HepG2 (cell line): ENCODE measurements at regions not wholly inside any gene's neighbourhood (a gene's known extent, or its start where the extent isn't known, plus 50 kb on each side); places are given as distances from the start of the nearest gene placed in this dataset.
A peak's percentile ranks its signal among the peaks of the same experiment; 100 is the strongest.

ENCODE experiments used
- ARID2 ChIP-seq: sonication (generic); formaldehyde crosslinking; IDR thresholded peaks from 2 replicates; pipeline ENCODE4 v1.8.1; 2022; ENCODE audit warnings: mild to moderate bottlenecking, missing genetic modification reagents, borderline replicate concordance
- ARID3A ChIP-seq: IDR thresholded peaks from 2 replicates; pipeline ENCODE4 v1.6.1; 2012; ENCODE audit warnings: low read depth, low read length, improper control_type of control experiment
- ATF7-NPFF ChIP-seq: sonication (generic); formaldehyde crosslinking; IDR thresholded peaks from 2 replicates; pipeline ENCODE4 v1.8.1; 2023; ENCODE audit warnings: mild to moderate bottlenecking, low read depth, missing genetic modification reagents, moderate library complexity
- BCL6 ChIP-seq: IDR thresholded peaks from 2 replicates; pipeline ENCODE4 v1.6.1; 2016; ENCODE audit warnings: missing genetic modification reagents, missing compliant biosample characterization
- HBP1 ChIP-seq: IDR thresholded peaks from 2 replicates; pipeline ENCODE4 v1.6.1; 2016; ENCODE audit warnings: low read depth, control low read depth
- HDAC1 ChIP-seq: sonication (generic); formaldehyde crosslinking; IDR thresholded peaks from 2 replicates; pipeline ENCODE4 v1.5.1; 2020; ENCODE audit warnings: mild to moderate bottlenecking, missing genetic modification reagents
- JUND ChIP-seq: sonication (generic); formaldehyde crosslinking; IDR thresholded peaks from 2 replicates; pipeline ENCODE4 v1.8.0; 2022; ENCODE audit warnings: mild to moderate bottlenecking, missing genetic modification reagents
- MAFG ChIP-seq: sonication (generic); formaldehyde crosslinking; IDR thresholded peaks from 2 replicates; pipeline ENCODE4 v1.5.1; 2020; ENCODE audit warnings: mild to moderate bottlenecking, missing genetic modification reagents
- NFE2 ChIP-seq: sonication (generic); formaldehyde crosslinking; IDR thresholded peaks from 2 replicates; pipeline ENCODE4 v1.4.0; 2020; ENCODE audit warnings: missing genetic modification reagents
- NFKB2 ChIP-seq: sonication (generic); formaldehyde crosslinking; IDR thresholded peaks from 2 replicates; pipeline ENCODE4 v1.4.0; 2020; ENCODE audit warnings: missing genetic modification reagents, borderline replicate concordance
- ZNF564 ChIP-seq: sonication (generic); formaldehyde crosslinking; IDR thresholded peaks from 2 replicates; pipeline ENCODE4 v1.8.1; 2023; ENCODE audit warnings: mild to moderate bottlenecking, missing genetic modification reagents
- ZNF629 ChIP-seq: sonication (generic); formaldehyde crosslinking; conservative IDR thresholded peaks from 2 replicates; pipeline ENCODE4 v1.5.0; 2020; ENCODE audit warnings: missing genetic modification reagents
- ZNF670 ChIP-seq: sonication (generic); formaldehyde crosslinking; IDR thresholded peaks from 2 replicates; pipeline ENCODE4 v1.8.0; 2022; ENCODE audit warnings: mild to moderate bottlenecking, missing genetic modification reagents, borderline replicate concordance
- TF ChIP-seq, protein P1 (sequence below): sonication (generic); formaldehyde crosslinking; IDR thresholded peaks from 2 replicates; pipeline ENCODE4 v1.5.0; 2020; ENCODE audit warnings: mild to moderate bottlenecking, missing genetic modification reagents
- TF ChIP-seq, protein P2 (sequence below): sonication (generic); formaldehyde crosslinking; IDR thresholded peaks from 2 replicates; pipeline ENCODE4 v1.5.1; 2020; ENCODE audit warnings: missing genetic modification reagents, mild to moderate bottlenecking, borderline replicate concordance

DNA sequence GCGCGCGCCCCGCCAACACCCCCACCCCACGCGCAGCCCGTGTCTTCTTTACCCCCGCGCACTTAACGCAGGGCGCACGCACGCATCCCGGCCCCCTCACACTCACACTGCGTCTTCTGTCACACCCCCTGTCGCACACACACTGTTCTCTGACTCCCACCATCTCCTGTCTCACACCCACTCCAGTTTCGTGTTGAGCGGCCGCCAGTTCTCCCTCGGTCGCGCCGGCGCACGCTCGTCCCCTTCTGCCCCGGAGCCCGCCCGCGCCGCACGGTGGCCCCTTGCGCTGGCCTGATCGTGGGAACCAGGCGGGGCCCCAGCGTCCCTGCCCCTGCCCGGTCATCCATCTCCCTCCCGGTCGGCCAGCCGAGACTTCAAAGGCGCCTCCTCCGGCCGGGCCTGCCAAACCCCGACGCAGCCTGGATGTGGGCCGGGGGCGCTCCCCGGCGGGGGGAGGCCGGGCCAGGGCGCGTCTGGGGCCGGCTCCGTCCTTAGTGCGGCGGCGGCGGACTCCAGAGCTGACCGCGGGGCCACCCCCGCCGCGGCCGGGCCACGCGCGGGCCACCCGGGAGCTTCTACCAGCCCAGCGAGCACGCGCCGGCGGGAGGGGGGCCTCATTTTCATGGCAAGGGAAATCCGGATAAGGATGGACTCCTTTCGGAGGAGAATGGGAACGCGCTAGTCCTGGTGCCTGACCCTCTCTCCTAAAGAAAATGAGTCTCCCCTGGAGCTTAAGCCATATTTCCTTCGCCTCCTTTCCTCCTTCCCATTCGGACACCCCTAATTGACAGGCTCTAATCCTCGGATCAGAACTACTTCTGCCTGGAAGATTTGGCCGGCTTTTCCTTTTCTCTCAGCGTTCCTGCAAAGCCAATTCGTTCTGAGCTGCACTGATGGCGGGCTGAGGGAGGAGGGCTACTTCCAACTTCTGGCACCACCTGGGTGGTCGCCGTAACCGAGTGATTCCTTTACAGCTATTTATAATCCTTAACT is 82.0 kb upstream of the HMGA2 start (continued):
- TF ChIP-seq, protein P1, sequence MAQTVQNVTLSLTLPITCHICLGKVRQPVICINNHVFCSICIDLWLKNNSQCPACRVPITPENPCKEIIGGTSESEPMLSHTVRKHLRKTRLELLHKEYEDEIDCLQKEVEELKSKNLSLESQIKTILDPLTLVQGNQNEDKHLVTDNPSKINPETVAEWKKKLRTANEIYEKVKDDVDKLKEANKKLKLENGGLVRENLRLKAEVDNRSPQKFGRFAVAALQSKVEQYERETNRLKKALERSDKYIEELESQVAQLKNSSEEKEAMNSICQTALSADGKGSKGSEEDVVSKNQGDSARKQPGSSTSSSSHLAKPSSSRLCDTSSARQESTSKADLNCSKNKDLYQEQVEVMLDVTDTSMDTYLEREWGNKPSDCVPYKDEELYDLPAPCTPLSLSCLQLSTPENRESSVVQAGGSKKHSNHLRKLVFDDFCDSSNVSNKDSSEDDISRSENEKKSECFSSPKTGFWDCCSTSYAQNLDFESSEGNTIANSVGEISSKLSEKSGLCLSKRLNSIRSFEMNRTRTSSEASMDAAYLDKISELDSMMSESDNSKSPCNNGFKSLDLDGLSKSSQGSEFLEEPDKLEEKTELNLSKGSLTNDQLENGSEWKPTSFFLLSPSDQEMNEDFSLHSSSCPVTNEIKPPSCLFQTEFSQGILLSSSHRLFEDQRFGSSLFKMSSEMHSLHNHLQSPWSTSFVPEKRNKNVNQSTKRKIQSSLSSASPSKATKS (CRISPR knock-in tag): no peak
- no peak for TF ChIP-seq ZNF670 (CRISPR knock-in tag)
- no peak for TF ChIP-seq BCL6 (CRISPR knock-in tag)
- TF ChIP-seq, protein P2, sequence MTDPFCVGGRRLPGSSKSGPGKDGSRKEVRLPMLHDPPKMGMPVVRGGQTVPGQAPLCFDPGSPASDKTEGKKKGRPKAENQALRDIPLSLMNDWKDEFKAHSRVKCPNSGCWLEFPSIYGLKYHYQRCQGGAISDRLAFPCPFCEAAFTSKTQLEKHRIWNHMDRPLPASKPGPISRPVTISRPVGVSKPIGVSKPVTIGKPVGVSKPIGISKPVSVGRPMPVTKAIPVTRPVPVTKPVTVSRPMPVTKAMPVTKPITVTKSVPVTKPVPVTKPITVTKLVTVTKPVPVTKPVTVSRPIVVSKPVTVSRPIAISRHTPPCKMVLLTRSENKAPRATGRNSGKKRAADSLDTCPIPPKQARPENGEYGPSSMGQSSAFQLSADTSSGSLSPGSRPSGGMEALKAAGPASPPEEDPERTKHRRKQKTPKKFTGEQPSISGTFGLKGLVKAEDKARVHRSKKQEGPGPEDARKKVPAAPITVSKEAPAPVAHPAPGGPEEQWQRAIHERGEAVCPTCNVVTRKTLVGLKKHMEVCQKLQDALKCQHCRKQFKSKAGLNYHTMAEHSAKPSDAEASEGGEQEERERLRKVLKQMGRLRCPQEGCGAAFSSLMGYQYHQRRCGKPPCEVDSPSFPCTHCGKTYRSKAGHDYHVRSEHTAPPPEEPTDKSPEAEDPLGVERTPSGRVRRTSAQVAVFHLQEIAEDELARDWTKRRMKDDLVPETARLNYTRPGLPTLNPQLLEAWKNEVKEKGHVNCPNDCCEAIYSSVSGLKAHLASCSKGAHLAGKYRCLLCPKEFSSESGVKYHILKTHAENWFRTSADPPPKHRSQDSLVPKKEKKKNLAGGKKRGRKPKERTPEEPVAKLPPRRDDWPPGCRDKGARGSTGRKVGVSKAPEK (CRISPR knock-in tag): no peak
- TF ChIP-seq MAFG (CRISPR knock-in tag): 0 out of 2 replicates have a peak, but pooled peaks have one; percentile 32
- no peak for TF ChIP-seq NFE2 (CRISPR knock-in tag)
- no peak for TF ChIP-seq ARID3A
- peak; percentile 74; the same call in 1 of the 2 replicates for TF ChIP-seq ATF7-NPFF
- no peak; the same call in 1 of the 2 replicates for TF ChIP-seq NFKB2 (CRISPR knock-in tag)
- peak; percentile 54; the same call in 1 of the 2 replicates for TF ChIP-seq HDAC1 (CRISPR knock-in tag)
- TF ChIP-seq ARID2: no peak
- no peak for TF ChIP-seq HBP1 (CRISPR knock-in tag)
- TF ChIP-seq ZNF629 (CRISPR knock-in tag): no peak
- no peak for TF ChIP-seq JUND (CRISPR knock-in tag)
- 0 out of 2 replicates have a peak, but pooled peaks have one; percentile 41 for TF ChIP-seq ZNF564
